K562 (cell line): ENCODE measurements at regions not wholly inside any gene's neighbourhood (a gene's known extent, or its start where the extent isn't known, plus 50 kb on each side); places are given as distances from the start of the nearest gene placed in this dataset.

Experiments
- BCL6 ChIP-seq: fragments of 250-450 bp; sonication (Bioruptor Pico); IDR thresholded peaks from 2 replicates; pipeline ENCODE4 v1.4.0; 2020
- CCAR2 ChIP-seq: fragments of 200-400 bp; formaldehyde crosslinking; IDR thresholded peaks from 2 replicates; pipeline ENCODE4 v1.6.1; 2017; ENCODE audit warnings: mild to moderate bottlenecking, low read depth, low read length
- ERF ChIP-seq: fragments of 450-650 bp; formaldehyde crosslinking; IDR thresholded peaks from 2 replicates; pipeline ENCODE4 v1.4.0; 2020; ENCODE audit warnings: mild to moderate bottlenecking, mixed read lengths
- ETV5 ChIP-seq: sonication (generic); formaldehyde crosslinking; IDR thresholded peaks from 2 replicates; pipeline ENCODE4 v1.4.0; 2020; ENCODE audit warnings: low read depth, mild to moderate bottlenecking, missing genetic modification reagents
- HDAC6 ChIP-seq: IDR thresholded peaks from 2 replicates; pipeline ENCODE4 v1.6.1; 2012; ENCODE audit warnings: low read depth, mild to moderate bottlenecking, control low read depth, inconsistent platforms, low read length, moderate library complexity
- POLR2A ChIP-seq: fragments of 450-650 bp; conservative IDR thresholded peaks from 2 replicates; pipeline ENCODE4 v1.6.1; 2016
- SMAD1 ChIP-seq: fragments of 150-350 bp; IDR thresholded peaks from 2 replicates; pipeline ENCODE4 v1.6.1; 2014; ENCODE audit warnings: low read length, low read depth; ENCODE audit not compliant: partially characterized antibody
- ZFP30 ChIP-seq: fragments of 250-450 bp; sonication (Bioruptor Pico); IDR thresholded peaks from 2 replicates; pipeline ENCODE4 v1.8.0; 2022; ENCODE audit warnings: moderate library complexity, mild to moderate bottlenecking, inconsistent platforms, borderline replicate concordance
- TF ChIP-seq, protein P1 (sequence below), 3 experiments: IDR thresholded peaks in 2 of 3; conservative IDR thresholded peaks in 1 of 3; 2 replicates each; pipeline ENCODE4 v1.5.1; 2011 to 2012; ENCODE audit warnings: low read length in 3 of 3, mild to moderate bottlenecking in 3 of 3, control low read depth in 2 of 3, improper control_type of control experiment in 1 of 3, inconsistent platforms in 1 of 3, low read depth in 1 of 3, mixed read lengths in 1 of 3, moderate library complexity in 1 of 3; ENCODE audit not compliant: insufficient read depth in 2 of 3
- TF ChIP-seq, protein P2 (sequence below), 2 experiments: fragments of 450-650 bp in 1 of 2; sonication (generic) in 1 of 2; formaldehyde crosslinking in 1 of 2; IDR thresholded peaks in 1 of 2; conservative IDR thresholded peaks in 1 of 2; 2 replicates each; pipeline versions ENCODE4 v1.6.1 to v1.8.1; 2016 to 2023; ENCODE audit warnings: mild to moderate bottlenecking in 2 of 2, moderate library complexity in 2 of 2, inconsistent platforms in 1 of 2, missing genetic modification reagents in 1 of 2

DNA sequence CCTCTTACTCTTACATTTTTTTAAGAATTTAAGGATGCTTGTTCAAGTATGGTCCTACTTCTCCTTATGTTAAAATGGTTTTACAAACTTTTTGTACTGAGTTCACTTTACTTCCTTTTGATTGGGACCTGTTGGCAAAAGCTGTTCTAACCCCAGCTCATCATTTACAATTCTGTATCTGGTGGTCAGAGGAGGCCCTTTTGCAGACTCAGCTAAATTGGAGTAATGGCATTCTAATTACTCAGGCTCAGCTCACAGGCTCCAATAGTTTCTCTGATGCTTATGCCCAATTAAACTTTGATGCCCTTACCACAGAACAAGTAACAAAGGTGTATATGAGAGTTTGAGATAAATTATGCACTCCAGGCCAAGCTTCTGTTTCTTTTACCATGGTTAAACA, 1632.0 kb downstream of the UQCRFS1 start:
- no peak for TF ChIP-seq BCL6 (CRISPR knock-in tag)
- TF ChIP-seq, protein P1, sequence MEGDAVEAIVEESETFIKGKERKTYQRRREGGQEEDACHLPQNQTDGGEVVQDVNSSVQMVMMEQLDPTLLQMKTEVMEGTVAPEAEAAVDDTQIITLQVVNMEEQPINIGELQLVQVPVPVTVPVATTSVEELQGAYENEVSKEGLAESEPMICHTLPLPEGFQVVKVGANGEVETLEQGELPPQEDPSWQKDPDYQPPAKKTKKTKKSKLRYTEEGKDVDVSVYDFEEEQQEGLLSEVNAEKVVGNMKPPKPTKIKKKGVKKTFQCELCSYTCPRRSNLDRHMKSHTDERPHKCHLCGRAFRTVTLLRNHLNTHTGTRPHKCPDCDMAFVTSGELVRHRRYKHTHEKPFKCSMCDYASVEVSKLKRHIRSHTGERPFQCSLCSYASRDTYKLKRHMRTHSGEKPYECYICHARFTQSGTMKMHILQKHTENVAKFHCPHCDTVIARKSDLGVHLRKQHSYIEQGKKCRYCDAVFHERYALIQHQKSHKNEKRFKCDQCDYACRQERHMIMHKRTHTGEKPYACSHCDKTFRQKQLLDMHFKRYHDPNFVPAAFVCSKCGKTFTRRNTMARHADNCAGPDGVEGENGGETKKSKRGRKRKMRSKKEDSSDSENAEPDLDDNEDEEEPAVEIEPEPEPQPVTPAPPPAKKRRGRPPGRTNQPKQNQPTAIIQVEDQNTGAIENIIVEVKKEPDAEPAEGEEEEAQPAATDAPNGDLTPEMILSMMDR (IDR thresholded peaks at IDR 0.05 in 2 of 3, conservative IDR thresholded peaks at IDR 0.05 in 1 of 3; ENCODE audit: insufficient read depth in 2 of 3, low read depth in 1 of 3, low read length in 3 of 3), result no peak
- no peak for TF ChIP-seq ERF (CRISPR knock-in tag)
- no peak for TF ChIP-seq HDAC6
- no peak for TF ChIP-seq ZFP30
- TF ChIP-seq CCAR2, result no peak
- no peak for TF ChIP-seq ETV5 (CRISPR knock-in tag)
- TF ChIP-seq, protein P2, sequence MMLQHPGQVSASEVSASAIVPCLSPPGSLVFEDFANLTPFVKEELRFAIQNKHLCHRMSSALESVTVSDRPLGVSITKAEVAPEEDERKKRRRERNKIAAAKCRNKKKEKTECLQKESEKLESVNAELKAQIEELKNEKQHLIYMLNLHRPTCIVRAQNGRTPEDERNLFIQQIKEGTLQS (IDR thresholded peaks at IDR 0.05), result no peak
- TF ChIP-seq, protein P2 (CRISPR knock-in tag; conservative IDR thresholded peaks at IDR 0.05), result no peak
- TF ChIP-seq SMAD1, result no peak
- no peak for TF ChIP-seq POLR2A
